Body of pancreas (tissue), 4 donors: ENCODE measurements at regions not wholly inside any gene's neighbourhood (a gene's known extent, or its start where the extent isn't known, plus 50 kb on each side); places are given as distances from the start of the nearest gene placed in this dataset.

ENCODE experiments used
- POLR2A ChIP-seq, 3 donors: fragments of 450-650 bp; IDR thresholded peaks; one replicate each; pipeline ENCODE4 v1.6.1; 2016; ENCODE audit warnings: antibody characterized with exemption in 3 of 3, mild to moderate bottlenecking in 2 of 3
- TF ChIP-seq, protein P1 (sequence below), 7 experiments: fragments of 450-650 bp in 4 of 7; fragments of 200-600 bp in 3 of 7; sonication (generic) in 3 of 7; IDR thresholded peaks; one replicate each; pipeline ENCODE4 v1.5.1; 2016 to 2019; ENCODE audit warnings: antibody characterized with exemption in 7 of 7

- TF ChIP-seq, protein P1, sequence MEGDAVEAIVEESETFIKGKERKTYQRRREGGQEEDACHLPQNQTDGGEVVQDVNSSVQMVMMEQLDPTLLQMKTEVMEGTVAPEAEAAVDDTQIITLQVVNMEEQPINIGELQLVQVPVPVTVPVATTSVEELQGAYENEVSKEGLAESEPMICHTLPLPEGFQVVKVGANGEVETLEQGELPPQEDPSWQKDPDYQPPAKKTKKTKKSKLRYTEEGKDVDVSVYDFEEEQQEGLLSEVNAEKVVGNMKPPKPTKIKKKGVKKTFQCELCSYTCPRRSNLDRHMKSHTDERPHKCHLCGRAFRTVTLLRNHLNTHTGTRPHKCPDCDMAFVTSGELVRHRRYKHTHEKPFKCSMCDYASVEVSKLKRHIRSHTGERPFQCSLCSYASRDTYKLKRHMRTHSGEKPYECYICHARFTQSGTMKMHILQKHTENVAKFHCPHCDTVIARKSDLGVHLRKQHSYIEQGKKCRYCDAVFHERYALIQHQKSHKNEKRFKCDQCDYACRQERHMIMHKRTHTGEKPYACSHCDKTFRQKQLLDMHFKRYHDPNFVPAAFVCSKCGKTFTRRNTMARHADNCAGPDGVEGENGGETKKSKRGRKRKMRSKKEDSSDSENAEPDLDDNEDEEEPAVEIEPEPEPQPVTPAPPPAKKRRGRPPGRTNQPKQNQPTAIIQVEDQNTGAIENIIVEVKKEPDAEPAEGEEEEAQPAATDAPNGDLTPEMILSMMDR (IDR thresholded peaks at IDR 0.05): no peak
- no peak for TF ChIP-seq POLR2A (IDR thresholded peaks at IDR 0.05)
Measured at GRCh38 chr14:28240909-28241308, 525.7 kb upstream of the FOXG1 start.
